Activated naive CD4-positive, alpha-beta T cell treated with anti-CD3 and anti-CD28 coated beads for 36 hours (primary cell): ENCODE measurements at regions not wholly inside any gene's neighbourhood (a gene's known extent, or its start where the extent isn't known, plus 50 kb on each side); places are given as distances from the start of the nearest gene placed in this dataset.
A peak's percentile ranks its signal among the peaks of the same experiment; 100 is the strongest.
"Not testable (repeated sequence)": the region's sequence is repeated elsewhere in the genome, so short reads cannot be mapped to it uniquely, and the experiment has no call there.

Source experiments
- CTCF ChIA-PET: fragments of 350-600 bp; sonication (Branson Sonifier 250); formaldehyde crosslinking; loops from one replicate; lab custom pipeline; 2021; ENCODE audit warnings: antibody characterized with exemption; lab: Charles Lee
- DNase-seq: peaks from one replicate; pipeline ENCODE4 v3.0.0-alpha.2; 2020
- H3K27ac Mint-ChIP-seq: one replicate; pipeline ENCODE4 v1.8.0; 2021; ENCODE audit warnings: mild to moderate bottlenecking, mixed read lengths
- H3K27me3 Mint-ChIP-seq: one replicate; pipeline ENCODE4 v1.8.0; 2021; ENCODE audit warnings: low read depth, mixed read lengths
- H3K36me3 Mint-ChIP-seq: one replicate; pipeline ENCODE4 v1.8.0; 2021; ENCODE audit warnings: low read depth, mixed read lengths
- H3K4me1 Mint-ChIP-seq: one replicate; pipeline ENCODE4 v1.8.0; 2021; ENCODE audit warnings: low read depth, mixed read lengths
- H3K4me3 Mint-ChIP-seq: one replicate; pipeline ENCODE4 v1.8.0; 2021; ENCODE audit warnings: mild to moderate bottlenecking, moderate library complexity, mixed read lengths
- H3K9me3 Mint-ChIP-seq: one replicate; pipeline ENCODE4 v1.8.0; 2021; ENCODE audit warnings: mixed read lengths
- intact Hi-C: fragments of 100-400 bp; cut with micrococcal nuclease; formaldehyde crosslinking; loops from one replicate; pipeline ENCODE4 v1.15.1; 2023

- Mint-ChIP-seq H3K36me3 (no peaks in the 10 kb centered on the region), H3K9me3 (no peaks in the 10 kb centered on the region), H3K27ac (no peak overlapping the region), H3K4me1 (no peaks in the 10 kb centered on the region), H3K4me3 (no peak overlapping the region), H3K27me3 (no peaks in the 10 kb centered on the region)
- DNase-seq: no peak
- intact Hi-C loops: no loop called here
- CTCF ChIA-PET: interaction anchor here (0.6 kb wide), 1 partner anchor 65 kb away, joined by 3 read pairs; no protein-coding TSS in a partner anchor
Observed at GRCh38 chr2:84243788-84244733, 215.0 kb downstream of the SUCLG1 start.

- H3K9me3 Mint-ChIP-seq: no peaks in the 10 kb centered on the region
- no peak for DNase-seq
- H3K36me3 Mint-ChIP-seq: no peaks in the 10 kb centered on the region
- peaks cover 5% of the 10 kb centered on the region for H3K27me3 Mint-ChIP-seq
- no peak overlapping the region for H3K27ac Mint-ChIP-seq
- no peaks in the 10 kb centered on the region for H3K4me1 Mint-ChIP-seq
- no peak overlapping the region for H3K4me3 Mint-ChIP-seq
- intact Hi-C loops: no loop called here
- CTCF ChIA-PET: no interaction called here
Observed at GRCh38 chr2:84238907-84239306, 220.2 kb downstream of the SUCLG1 start.

- Mint-ChIP-seq H3K4me3 (no peak overlapping the region), H3K27me3 (peaks cover 5% of the 10 kb centered on the region), H3K9me3 (no peaks in the 10 kb centered on the region), H3K27ac (no peak overlapping the region), H3K4me1 (no peaks in the 10 kb centered on the region), H3K36me3 (no peaks in the 10 kb centered on the region)
- no peak for DNase-seq
- CTCF ChIA-PET: no interaction called here
- intact Hi-C loops: no loop called here
Observed at GRCh38 chr2:84236288-84236687, 222.8 kb downstream of the SUCLG1 start.

- CTCF ChIA-PET: no interaction called here
Observed at GRCh38 chr2:84234103-84234502, 225.0 kb downstream of the SUCLG1 start.

DNA sequence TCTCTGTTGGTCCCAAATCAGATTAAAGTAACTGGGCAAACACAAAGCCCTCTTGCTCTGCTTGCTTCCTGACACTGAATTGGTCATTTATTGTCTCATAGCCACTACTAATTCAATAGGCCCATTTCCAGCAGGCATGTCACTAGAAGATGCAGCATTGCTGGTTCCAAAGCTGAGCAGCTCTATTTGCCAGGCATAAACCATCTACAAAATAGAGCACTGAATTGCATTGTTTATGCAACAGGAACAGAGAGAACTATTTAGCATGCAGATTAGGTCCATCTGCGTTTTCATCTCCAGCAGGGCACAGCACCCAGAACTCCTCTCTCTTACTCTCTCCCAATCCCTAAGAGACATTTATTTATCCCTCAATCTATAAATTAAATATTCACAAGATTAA, 227.6 kb downstream of the SUCLG1 start:
- Mint-ChIP-seq H3K9me3 (no peaks in the 10 kb centered on the region), H3K27ac (no peak overlapping the region), H3K36me3 (no peaks in the 10 kb centered on the region), H3K4me1 (no peaks in the 10 kb centered on the region), H3K4me3 (no peak overlapping the region), H3K27me3 (peaks cover 8% of the 10 kb centered on the region)
- intact Hi-C loops: no loop called here
- DNase-seq: no peak
- CTCF ChIA-PET: no interaction called here

More at GRCh38 chr2:84234103-84234502, 225.0 kb downstream of the SUCLG1 start:
- no peaks in the 10 kb centered on the region for H3K36me3 Mint-ChIP-seq
- no peak overlapping the region for H3K27ac Mint-ChIP-seq
- no peak for DNase-seq
- peaks cover 5% of the 10 kb centered on the region for H3K27me3 Mint-ChIP-seq
- H3K9me3 Mint-ChIP-seq: no peaks in the 10 kb centered on the region
- no peak overlapping the region for H3K4me3 Mint-ChIP-seq
- no peaks in the 10 kb centered on the region for H3K4me1 Mint-ChIP-seq
- intact Hi-C loops: no loop called here

- H3K4me1 Mint-ChIP-seq: no peaks in the 10 kb centered on the region
- H3K27me3 Mint-ChIP-seq: peaks cover 12% of the 10 kb centered on the region
- CTCF ChIA-PET: no interaction called here
- H3K4me3 Mint-ChIP-seq: no peak overlapping the region
- no peaks in the 10 kb centered on the region for H3K36me3 Mint-ChIP-seq
- H3K27ac Mint-ChIP-seq: no peak overlapping the region
- intact Hi-C loops: no loop called here
- H3K9me3 Mint-ChIP-seq: peaks cover 3% of the 10 kb centered on the region
- no peak for DNase-seq
Observed at GRCh38 chr2:84224121-84224520, 235.0 kb downstream of the SUCLG1 start.

DNA sequence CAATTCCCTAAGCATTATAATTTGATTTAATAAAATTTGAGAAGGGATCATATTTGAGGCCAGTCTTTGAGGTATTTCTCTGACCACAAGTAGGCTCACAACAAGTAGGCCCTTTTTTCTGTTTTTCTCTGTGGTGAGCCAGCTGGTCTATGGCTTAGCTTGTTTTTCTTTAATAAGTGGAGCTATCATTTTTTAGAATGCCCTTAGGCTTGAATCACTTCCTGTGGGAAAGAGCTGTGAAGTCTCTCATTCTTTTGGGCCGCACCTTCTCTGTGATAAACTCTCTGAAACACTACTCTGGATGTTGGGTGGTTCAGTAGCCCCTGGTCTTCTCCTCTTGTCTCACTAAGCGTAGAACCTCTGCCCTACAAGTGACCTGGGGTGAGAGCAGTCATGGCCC, 235.9 kb downstream of the SUCLG1 start:
- H3K9me3 Mint-ChIP-seq: peaks cover 3% of the 10 kb centered on the region
- H3K27ac Mint-ChIP-seq: no peak overlapping the region

DNA sequence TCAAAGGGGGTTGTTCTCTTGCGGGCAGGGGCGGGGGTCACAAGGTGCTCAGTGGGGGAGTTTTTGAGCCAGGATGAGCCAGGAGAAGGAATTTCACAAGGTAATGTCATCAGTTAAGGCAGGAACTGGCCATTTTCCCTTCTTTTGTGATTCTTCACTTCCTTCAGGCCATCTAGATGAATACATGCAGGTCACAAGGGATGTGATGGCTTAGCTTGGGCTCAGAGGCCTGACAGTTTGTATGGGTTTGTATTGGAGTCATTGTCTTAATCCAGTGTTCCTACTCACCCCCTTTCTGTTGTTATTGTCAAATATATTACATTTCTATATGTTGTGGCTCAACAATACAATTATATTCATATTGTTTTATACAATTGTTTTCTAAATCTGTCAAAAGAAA, 238.0 kb downstream of the SUCLG1 start:
- DNase-seq, H3K36me3 Mint-ChIP-seq, H3K4me3 Mint-ChIP-seq, H3K4me1 Mint-ChIP-seq, CTCF ChIA-PET, H3K27ac Mint-ChIP-seq, H3K9me3 Mint-ChIP-seq, intact Hi-C loops: not testable (repeated sequence)
- H3K27me3 Mint-ChIP-seq: peaks cover 12% of the 10 kb centered on the region

More for the DNA sequence above, 235.9 kb downstream of the SUCLG1 start:
- intact Hi-C loops: no loop called here
- no peak for DNase-seq
- Mint-ChIP-seq H3K27me3 (peaks cover 12% of the 10 kb centered on the region), H3K36me3 (no peaks in the 10 kb centered on the region), H3K4me1 (no peaks in the 10 kb centered on the region), H3K4me3 (no peak overlapping the region)
- CTCF ChIA-PET: interaction anchor here (0.7 kb wide), 1 partner anchor 191 kb away, joined by 3 read pairs; no protein-coding TSS in a partner anchor

GRCh38 chr2:84217456-84217855, 241.6 kb downstream of the SUCLG1 start:
- intact Hi-C loops: no loop called here
- Mint-ChIP-seq H3K9me3 (no peaks in the 10 kb centered on the region), H3K27ac (no peak overlapping the region), H3K27me3 (peaks cover 15% of the 10 kb centered on the region), H3K4me3 (no peak overlapping the region), H3K4me1 (no peaks in the 10 kb centered on the region), H3K36me3 (no peaks in the 10 kb centered on the region)
- CTCF ChIA-PET: interaction anchor here (0.6 kb wide), 1 partner anchor 31 kb away, joined by 3 read pairs; no protein-coding TSS in a partner anchor
- no peak for DNase-seq

- H3K36me3 Mint-ChIP-seq: no peaks in the 10 kb centered on the region
- H3K27me3 Mint-ChIP-seq: peaks cover 10% of the 10 kb centered on the region
- H3K27ac Mint-ChIP-seq: no peak overlapping the region
- no peaks in the 10 kb centered on the region for H3K4me1 Mint-ChIP-seq
- CTCF ChIA-PET: no interaction called here
- DNase-seq: no peak
- intact Hi-C loops: no loop called here
- no peaks in the 10 kb centered on the region for H3K9me3 Mint-ChIP-seq
- no peak overlapping the region for H3K4me3 Mint-ChIP-seq
Observed at GRCh38 chr2:84214455-84214854, 244.6 kb downstream of the SUCLG1 start.

GRCh38 chr2:84212611-84213314, 246.3 kb downstream of the SUCLG1 start:
- peak; percentile 22 for DNase-seq
- H3K27me3 Mint-ChIP-seq: peaks cover 14% of the 10 kb centered on the region
- CTCF ChIA-PET: no interaction called here

DNA sequence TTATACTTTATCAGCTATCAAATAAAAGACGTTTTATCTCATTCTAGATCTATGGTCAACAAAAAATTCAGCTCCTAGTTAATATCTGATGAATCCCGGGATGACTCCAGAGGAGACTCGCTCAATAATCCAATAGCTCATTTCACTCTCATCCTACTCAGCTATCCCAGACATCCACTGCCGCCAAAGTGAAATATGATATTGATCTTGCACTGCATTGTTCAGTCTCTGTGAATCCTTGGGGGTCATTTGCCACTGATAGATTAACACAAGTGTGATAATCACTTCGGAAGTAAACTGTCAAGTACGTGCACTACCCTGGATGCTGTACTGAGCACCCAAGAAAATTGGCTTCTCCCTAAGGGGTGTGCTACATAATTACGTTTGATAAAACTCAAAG, 249.1 kb downstream of the SUCLG1 start:
- no peaks in the 10 kb centered on the region for H3K9me3 Mint-ChIP-seq
- no peaks in the 10 kb centered on the region for H3K36me3 Mint-ChIP-seq
- no peak overlapping the region for H3K27ac Mint-ChIP-seq
- H3K4me3 Mint-ChIP-seq: no peak overlapping the region
- H3K4me1 Mint-ChIP-seq: no peaks in the 10 kb centered on the region
- H3K27me3 Mint-ChIP-seq: peaks cover 16% of the 10 kb centered on the region
- intact Hi-C loops: no loop called here
- no peak for DNase-seq
- CTCF ChIA-PET: no interaction called here

More at GRCh38 chr2:84212611-84213314, 246.3 kb downstream of the SUCLG1 start:
- Mint-ChIP-seq H3K4me1 (no peaks in the 10 kb centered on the region), H3K36me3 (no peaks in the 10 kb centered on the region), H3K27ac (no peak overlapping the region), H3K4me3 (no peak overlapping the region), H3K9me3 (no peaks in the 10 kb centered on the region)
- intact Hi-C loops: no loop called here
